BE2C (cell line): ENCODE measurements at regions not wholly inside any gene's neighbourhood (a gene's known extent, or its start where the extent isn't known, plus 50 kb on each side); places are given as distances from the start of the nearest gene placed in this dataset.

Experiments
- DNase-seq: peaks from one replicate; pipeline ENCODE4 v3.0.0-alpha.2; 2020
- H3K27me3 ChIP-seq: fragments of 250-450 bp; sonication (Bioruptor Pico); 2 replicates; pipeline ENCODE4 v1.5.1; 2020; ENCODE audit warnings: mild to moderate bottlenecking
- H3K36me3 ChIP-seq: fragments of 250-450 bp; sonication (Bioruptor Pico); 2 replicates; pipeline ENCODE4 v1.5.1; 2020; ENCODE audit warnings: mild to moderate bottlenecking
- H3K4me1 ChIP-seq: fragments of 250-450 bp; sonication (Bioruptor Pico); 2 replicates; pipeline ENCODE4 v1.5.1; 2020
- H3K4me3 ChIP-seq: 2 replicates; pipeline ENCODE4 v1.5.1; 2011; ENCODE audit warnings: low read depth, low read length
- H3K9me3 ChIP-seq: fragments of 250-450 bp; sonication (Bioruptor Pico); 2 replicates; pipeline ENCODE4 v1.5.1; 2020
- TF ChIP-seq, protein P1 (sequence below): IDR thresholded peaks from 2 replicates; pipeline ENCODE4 v1.5.1; 2012; ENCODE audit warnings: mild to moderate bottlenecking, low read depth, low read length

DNA sequence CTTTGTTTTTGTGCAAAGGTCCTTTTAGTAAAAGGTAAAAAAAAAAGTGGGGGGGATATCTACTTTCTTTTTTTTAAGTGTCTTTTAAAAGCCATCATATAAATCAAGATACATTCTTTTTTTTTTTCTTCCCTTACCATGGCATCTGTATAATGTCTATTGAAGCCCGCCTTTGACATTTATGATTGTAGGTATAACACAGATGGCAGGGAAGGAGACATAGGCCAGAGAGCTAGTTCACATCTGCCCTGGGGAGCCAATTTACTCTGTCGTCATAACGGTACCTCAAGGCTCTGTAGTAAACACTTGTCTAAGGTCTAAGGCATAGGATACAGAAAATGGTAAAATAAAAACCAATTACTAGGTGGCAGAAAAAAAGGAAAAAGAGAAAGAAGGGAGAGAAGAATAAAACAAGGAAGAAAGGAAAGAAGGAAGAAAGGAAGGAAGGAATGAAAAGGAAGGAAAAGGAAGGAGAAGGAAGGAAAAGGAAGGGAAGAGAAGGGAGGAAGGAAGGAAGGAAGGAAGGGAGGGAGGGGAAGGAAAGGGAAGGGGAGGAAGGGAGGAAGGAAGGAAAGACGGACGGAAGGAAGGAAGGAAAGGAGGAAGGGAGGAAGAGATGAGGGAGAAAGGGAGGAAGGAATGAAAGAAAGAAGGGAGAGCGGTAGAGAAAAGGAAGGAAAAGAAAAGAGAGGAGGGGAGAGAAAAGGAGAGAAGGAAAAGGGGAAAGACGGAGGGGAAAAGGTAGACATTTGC lies 343.5 kb downstream of the RBM43 start:
- no peak overlapping the region for H3K4me3 ChIP-seq
- DNase-seq = no peak
- TF ChIP-seq, protein P1, sequence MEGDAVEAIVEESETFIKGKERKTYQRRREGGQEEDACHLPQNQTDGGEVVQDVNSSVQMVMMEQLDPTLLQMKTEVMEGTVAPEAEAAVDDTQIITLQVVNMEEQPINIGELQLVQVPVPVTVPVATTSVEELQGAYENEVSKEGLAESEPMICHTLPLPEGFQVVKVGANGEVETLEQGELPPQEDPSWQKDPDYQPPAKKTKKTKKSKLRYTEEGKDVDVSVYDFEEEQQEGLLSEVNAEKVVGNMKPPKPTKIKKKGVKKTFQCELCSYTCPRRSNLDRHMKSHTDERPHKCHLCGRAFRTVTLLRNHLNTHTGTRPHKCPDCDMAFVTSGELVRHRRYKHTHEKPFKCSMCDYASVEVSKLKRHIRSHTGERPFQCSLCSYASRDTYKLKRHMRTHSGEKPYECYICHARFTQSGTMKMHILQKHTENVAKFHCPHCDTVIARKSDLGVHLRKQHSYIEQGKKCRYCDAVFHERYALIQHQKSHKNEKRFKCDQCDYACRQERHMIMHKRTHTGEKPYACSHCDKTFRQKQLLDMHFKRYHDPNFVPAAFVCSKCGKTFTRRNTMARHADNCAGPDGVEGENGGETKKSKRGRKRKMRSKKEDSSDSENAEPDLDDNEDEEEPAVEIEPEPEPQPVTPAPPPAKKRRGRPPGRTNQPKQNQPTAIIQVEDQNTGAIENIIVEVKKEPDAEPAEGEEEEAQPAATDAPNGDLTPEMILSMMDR = no peak
- no peaks in the 10 kb centered on the region for H3K27me3 ChIP-seq
- H3K9me3 ChIP-seq = no peaks in the 10 kb centered on the region
- H3K36me3 ChIP-seq = no peaks in the 10 kb centered on the region
- H3K4me1 ChIP-seq = no peaks in the 10 kb centered on the region

- Histone ChIP-seq H3K36me3 (no peaks in the 10 kb centered on the region), H3K27me3 (no peaks in the 10 kb centered on the region), H3K4me3 (no peak overlapping the region), H3K4me1 (no peaks in the 10 kb centered on the region), H3K9me3 (no peaks in the 10 kb centered on the region)
- TF ChIP-seq, protein P1 = no peak
- no peak for DNase-seq
Measured at GRCh38 chr2:150916467-150917396, 344.9 kb downstream of the RBM43 start.

DNA sequence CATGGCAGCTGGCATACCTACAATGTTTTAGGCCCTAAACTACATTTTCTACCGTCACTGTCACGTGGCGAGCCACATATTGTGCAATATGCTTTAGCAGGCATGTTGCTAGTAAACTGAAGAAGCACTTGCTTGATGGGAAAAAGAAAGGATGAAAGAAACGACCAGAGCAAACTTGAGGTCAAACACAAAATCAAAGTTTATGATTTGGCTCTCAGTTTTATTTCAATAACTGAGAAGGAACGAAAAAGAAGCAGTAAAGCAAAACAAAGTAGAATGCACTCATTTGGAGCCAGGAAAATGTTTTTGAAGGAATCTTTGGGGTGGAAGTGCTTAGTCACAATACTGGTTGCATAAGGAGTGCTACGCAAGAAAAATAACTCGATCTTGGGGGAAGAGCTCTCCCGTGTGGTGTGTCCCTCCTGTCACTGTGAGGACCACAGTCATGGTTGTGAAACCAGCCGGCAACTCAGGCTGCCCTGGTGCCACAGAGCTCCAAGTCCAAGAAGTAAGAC lies 349.8 kb downstream of the RBM43 start:
- TF ChIP-seq, protein P1 = peak; percentile 15; the same call in 1 of the 2 replicates
- no peaks in the 10 kb centered on the region for H3K4me1 ChIP-seq
- no peaks in the 10 kb centered on the region for H3K36me3 ChIP-seq
- DNase-seq = no peak
- H3K9me3 ChIP-seq = no peaks in the 10 kb centered on the region
- no peak overlapping the region for H3K4me3 ChIP-seq
- H3K27me3 ChIP-seq = no peaks in the 10 kb centered on the region

DNA sequence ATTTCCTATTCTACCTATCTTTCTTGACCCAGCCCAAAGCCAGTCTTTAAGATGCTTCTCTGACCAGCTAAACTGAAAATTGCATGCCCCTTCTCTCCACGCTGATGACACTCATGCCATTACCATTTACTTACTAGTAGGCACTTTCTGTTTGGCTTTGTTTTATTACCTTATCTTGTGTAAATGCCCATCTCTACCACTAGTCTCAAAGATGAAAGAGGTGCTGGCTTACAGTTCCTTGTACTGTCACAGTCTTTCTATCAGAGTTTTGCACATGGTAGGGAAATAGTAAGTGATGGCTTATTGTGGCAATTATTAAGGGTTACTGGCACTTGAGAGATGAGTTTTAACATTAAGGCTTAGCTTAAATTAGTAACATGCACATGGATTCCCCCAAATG lies 352.1 kb downstream of the RBM43 start:
- no peak for DNase-seq
- no peak overlapping the region for H3K4me3 ChIP-seq
- H3K9me3 ChIP-seq = no peaks in the 10 kb centered on the region
- no peaks in the 10 kb centered on the region for H3K36me3 ChIP-seq
- no peaks in the 10 kb centered on the region for H3K4me1 ChIP-seq
- TF ChIP-seq, protein P1 = 0 out of 2 replicates have a peak, but pooled peaks have one; percentile 20
- H3K27me3 ChIP-seq = no peaks in the 10 kb centered on the region

GRCh38 chr2:150909090-150909489 lies 352.6 kb downstream of the RBM43 start:
- TF ChIP-seq, protein P1 = no peak
- no peaks in the 10 kb centered on the region for H3K9me3 ChIP-seq
- no peaks in the 10 kb centered on the region for H3K27me3 ChIP-seq
- DNase-seq = no peak
- no peaks in the 10 kb centered on the region for H3K4me1 ChIP-seq
- no peaks in the 10 kb centered on the region for H3K36me3 ChIP-seq
- H3K4me3 ChIP-seq = no peak overlapping the region
